Body of pancreas (tissue), 4 donors: ENCODE measurements at regions not wholly inside any gene's neighbourhood (a gene's known extent, or its start where the extent isn't known, plus 50 kb on each side); places are given as distances from the start of the nearest gene placed in this dataset.

ENCODE experiments used
- ATAC-seq: fragments of 150-250 bp; one replicate; pipeline ENCODE4 v1.9.1; 2016
- DNase-seq, 4 donors: peaks; one replicate each; pipeline ENCODE4 v3.0.0-alpha.2; 2019
- H3K27ac ChIP-seq, 4 donors: fragments of 200-600 bp; sonication (generic); 1 replicate in 3 of 4; 2 replicates in 1 of 4; pipeline versions ENCODE4 v1.5.1 to v1.6.1; 2016 to 2019; ENCODE audit warnings: mild to moderate bottlenecking in 1 of 4, mixed read lengths in 1 of 4, moderate library complexity in 1 of 4
- H3K27me3 ChIP-seq, 2 donors: fragments of 200-600 bp; sonication (generic); one replicate each; pipeline ENCODE4 v1.6.0; 2016; ENCODE audit warnings: mild to moderate bottlenecking in 1 of 2
- H3K36me3 ChIP-seq, 2 donors: fragments of 200-600 bp; sonication (generic); replicated peaks in 1 of 2; 2 replicates each; pipeline ENCODE4 v1.5.1; 2016; ENCODE audit warnings: low read depth in 2 of 2; ENCODE audit not compliant: insufficient read depth in 1 of 2
- H3K4me1 ChIP-seq: fragments of 200-600 bp; sonication (generic); one replicate; pipeline ENCODE4 v1.6.0; 2016
- H3K4me3 ChIP-seq, 2 donors: fragments of 200-600 bp; sonication (generic); 1 replicate in 1 of 2; 2 replicates in 1 of 2; pipeline ENCODE4 v1.5.1; 2016 to 2019
- H3K9me3 ChIP-seq, 3 donors: fragments of 200-600 bp; sonication (generic); 1 replicate in 2 of 3; 2 replicates in 1 of 3; pipeline ENCODE4 v1.5.1; 2016
- POLR2A ChIP-seq, 3 donors: fragments of 450-650 bp; IDR thresholded peaks; one replicate each; pipeline ENCODE4 v1.6.1; 2016; ENCODE audit warnings: antibody characterized with exemption in 3 of 3, mild to moderate bottlenecking in 2 of 3
- WGBS, 2 donors: methylation state at CpG; one replicate each; pipeline ENCODE4 v1.1.5; 2017; 5-methylcytosine and 5-hydroxymethylcytosine counted together
- intact Hi-C: fragments of 100-400 bp; cut with DNase I; formaldehyde crosslinking; loops from one replicate; pipeline ENCODE4 v1.15.1; 2023
- TF ChIP-seq, protein P1 (sequence below), 7 experiments: fragments of 450-650 bp in 4 of 7; fragments of 200-600 bp in 3 of 7; sonication (generic) in 3 of 7; IDR thresholded peaks; one replicate each; pipeline ENCODE4 v1.5.1; 2016 to 2019; ENCODE audit warnings: antibody characterized with exemption in 7 of 7

DNA sequence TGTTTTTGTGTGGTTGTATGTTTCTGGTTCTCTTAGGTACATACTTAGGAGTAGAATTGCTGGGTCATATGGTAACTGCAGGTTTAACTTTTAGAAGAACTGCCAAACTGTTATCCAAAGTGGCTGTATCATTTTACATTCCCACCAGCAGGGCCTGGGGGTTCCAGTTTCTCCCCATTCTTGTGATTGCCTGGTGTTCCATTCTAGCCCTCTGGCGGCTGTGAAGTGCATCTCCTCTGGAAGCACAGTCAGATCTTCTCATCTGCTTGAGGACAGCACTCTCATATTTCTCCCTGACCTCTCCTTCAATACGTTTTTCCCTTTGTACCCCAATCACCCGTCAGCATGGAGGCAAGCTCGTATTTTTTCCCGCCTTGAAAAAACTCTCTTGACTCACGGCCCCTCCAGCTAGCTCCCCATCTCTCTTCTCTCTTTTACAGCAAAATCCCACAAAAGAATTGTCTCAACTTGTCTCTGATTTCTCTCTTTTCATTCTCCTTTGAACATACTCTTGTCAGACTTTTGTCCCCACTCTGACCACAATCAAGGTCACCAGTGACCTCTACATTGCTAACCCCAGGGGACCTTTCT, 56.8 kb upstream of the THY1 start:
- peaks cover 10% of the 10 kb centered on the region for H3K4me1 ChIP-seq
- DNase-seq (no peak), ATAC-seq (no peak)
- H3K36me3 ChIP-seq, result no peaks in the 10 kb centered on the region
- TF ChIP-seq, protein P1, sequence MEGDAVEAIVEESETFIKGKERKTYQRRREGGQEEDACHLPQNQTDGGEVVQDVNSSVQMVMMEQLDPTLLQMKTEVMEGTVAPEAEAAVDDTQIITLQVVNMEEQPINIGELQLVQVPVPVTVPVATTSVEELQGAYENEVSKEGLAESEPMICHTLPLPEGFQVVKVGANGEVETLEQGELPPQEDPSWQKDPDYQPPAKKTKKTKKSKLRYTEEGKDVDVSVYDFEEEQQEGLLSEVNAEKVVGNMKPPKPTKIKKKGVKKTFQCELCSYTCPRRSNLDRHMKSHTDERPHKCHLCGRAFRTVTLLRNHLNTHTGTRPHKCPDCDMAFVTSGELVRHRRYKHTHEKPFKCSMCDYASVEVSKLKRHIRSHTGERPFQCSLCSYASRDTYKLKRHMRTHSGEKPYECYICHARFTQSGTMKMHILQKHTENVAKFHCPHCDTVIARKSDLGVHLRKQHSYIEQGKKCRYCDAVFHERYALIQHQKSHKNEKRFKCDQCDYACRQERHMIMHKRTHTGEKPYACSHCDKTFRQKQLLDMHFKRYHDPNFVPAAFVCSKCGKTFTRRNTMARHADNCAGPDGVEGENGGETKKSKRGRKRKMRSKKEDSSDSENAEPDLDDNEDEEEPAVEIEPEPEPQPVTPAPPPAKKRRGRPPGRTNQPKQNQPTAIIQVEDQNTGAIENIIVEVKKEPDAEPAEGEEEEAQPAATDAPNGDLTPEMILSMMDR (IDR thresholded peaks at IDR 0.05), result no peak
- TF ChIP-seq POLR2A (IDR thresholded peaks at IDR 0.05), result no peak
- H3K27me3 ChIP-seq, result no peaks in the 10 kb centered on the region
- H3K9me3 ChIP-seq, result no peaks in the 10 kb centered on the region
- intact Hi-C loops, result loop anchor here (5.0 kb wide), 1 partner anchor 628 kb away; no protein-coding TSS in a partner anchor
- 60 to 63% methylated on average over 6 of the region's 6 CpGs for WGBS, 2 donors
- H3K27ac ChIP-seq, result no peak overlapping the region
- H3K4me3 ChIP-seq, result no peak overlapping the region

DNA sequence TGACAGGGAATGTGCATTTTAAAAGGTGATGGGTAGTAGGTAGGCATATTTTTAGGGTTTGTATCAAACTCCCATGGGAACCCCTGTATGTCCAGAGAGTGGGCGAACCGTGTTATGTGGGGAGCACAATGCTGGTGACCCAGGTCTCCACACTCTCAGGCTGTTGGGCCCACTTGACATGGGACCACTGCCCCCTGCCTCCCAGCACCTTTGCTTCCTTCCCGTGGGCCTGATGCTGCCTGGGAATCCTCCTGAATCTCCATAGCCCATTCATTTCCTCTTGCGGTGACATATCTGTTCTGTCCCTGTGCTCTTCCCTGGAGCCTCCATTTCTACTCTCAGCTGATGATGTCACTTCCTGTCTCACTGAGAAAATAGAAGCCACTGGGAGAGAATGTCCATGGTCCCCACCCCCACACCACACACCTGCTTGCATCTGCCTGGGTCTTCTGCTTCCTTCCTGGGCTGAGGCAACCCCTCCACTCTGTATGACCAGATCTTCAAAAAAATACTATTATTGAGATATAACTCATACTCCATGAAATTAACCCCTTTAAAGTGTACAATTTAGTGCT, 55.8 kb upstream of the THY1 start:
- no peak overlapping the region for H3K27ac ChIP-seq
- H3K27me3 ChIP-seq, result no peaks in the 10 kb centered on the region
- H3K4me1 ChIP-seq, result peaks cover 10% of the 10 kb centered on the region
- intact Hi-C loops, result no loop called here
- peak in 1 of 4 donors; percentile 7 for DNase-seq
- no peaks in the 10 kb centered on the region for H3K36me3 ChIP-seq
- TF ChIP-seq, protein P1 (IDR thresholded peaks at IDR 0.05), result no peak
- TF ChIP-seq POLR2A (IDR thresholded peaks at IDR 0.05), result no peak
- no peak for ATAC-seq
- H3K9me3 ChIP-seq, result no peaks in the 10 kb centered on the region
- WGBS, 2 donors, result 56 to 96% methylated on average over 2 to 4 of the region's 4 CpGs
- H3K4me3 ChIP-seq, result no peak overlapping the region

DNA sequence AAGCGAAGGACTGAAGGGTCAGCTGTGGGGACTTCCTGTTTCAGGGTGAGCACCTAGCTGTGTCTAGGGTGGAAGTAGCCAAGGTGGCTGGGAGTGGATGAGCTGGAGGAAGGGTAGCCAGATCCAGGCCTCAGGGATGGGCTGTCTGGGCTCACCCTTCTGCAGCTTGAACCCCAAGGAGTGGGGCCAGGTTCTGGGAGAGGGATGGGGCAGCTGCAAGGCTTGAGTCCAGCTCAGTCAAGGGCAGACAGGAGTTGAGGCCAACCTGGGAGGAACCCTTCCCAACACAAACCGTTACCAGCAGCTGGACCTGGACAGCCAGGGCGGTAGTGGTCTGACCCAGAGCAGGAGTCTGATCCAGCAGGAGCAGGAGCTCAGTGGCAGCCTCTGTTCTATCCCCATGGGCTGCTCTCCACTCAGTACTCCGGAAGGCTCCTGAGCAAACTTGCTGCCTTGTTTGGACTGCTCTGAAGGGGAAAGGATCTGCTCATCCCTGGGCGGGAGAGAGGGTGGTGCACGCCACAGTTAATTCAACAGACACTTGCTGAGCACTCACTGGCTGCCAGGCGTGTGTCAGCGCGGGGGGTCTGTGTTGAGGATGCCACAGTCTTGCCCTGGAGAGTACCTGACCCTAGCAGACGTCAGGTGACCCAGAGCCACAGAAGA, 53.8 kb upstream of the THY1 start:
- Histone ChIP-seq H3K4me3 (no peak overlapping the region), H3K27me3 (no peaks in the 10 kb centered on the region), H3K9me3 (no peaks in the 10 kb centered on the region), H3K36me3 (no peaks in the 10 kb centered on the region), H3K27ac (no peak overlapping the region), H3K4me1 (peaks cover 10% of the 10 kb centered on the region)
- ATAC-seq (no peak), DNase-seq (no peak)
- intact Hi-C loops, result no loop called here
- TF ChIP-seq, protein P1 (IDR thresholded peaks at IDR 0.05), result no peak
- TF ChIP-seq POLR2A (IDR thresholded peaks at IDR 0.05), result no peak
- WGBS, 2 donors, result 64 to 84% methylated on average over 8 to 10 of the region's 10 CpGs

- no peaks in the 10 kb centered on the region for H3K9me3 ChIP-seq
- H3K27me3 ChIP-seq, result no peaks in the 10 kb centered on the region
- WGBS, 2 donors, result 71 to 75% methylated on average over 2 of the region's 2 CpGs
- no peaks in the 10 kb centered on the region for H3K36me3 ChIP-seq
- no peak for DNase-seq
- no peak overlapping the region for H3K4me3 ChIP-seq
- H3K4me1 ChIP-seq, result peaks cover 4% of the 10 kb centered on the region
- no peak overlapping the region for H3K27ac ChIP-seq
- intact Hi-C loops, result no loop called here
- TF ChIP-seq POLR2A (IDR thresholded peaks at IDR 0.05), result no peak
- TF ChIP-seq, protein P1 (IDR thresholded peaks at IDR 0.05), result no peak
- no peak for ATAC-seq
Observed at GRCh38 chr11:119476038-119476437, 53.1 kb upstream of the THY1 start.
